RWPE2 (cell line): ENCODE measurements at regions not wholly inside any gene's neighbourhood (a gene's known extent, or its start where the extent isn't known, plus 50 kb on each side); places are given as distances from the start of the nearest gene placed in this dataset.

Experiments used
- ATAC-seq: fragments of 200-7000 bp; cut with Tn5 transposase; 3 replicates; pipeline ENCODE4 v1.9.1; 2021; ENCODE audit warnings: low read depth
- DNase-seq: peaks from one replicate; pipeline ENCODE4 v3.0.0-alpha.2; 2020; ENCODE audit warnings: low spot score
- H3K27ac ChIP-seq: fragments of 450-650 bp; 2 replicates; pipeline ENCODE4 v1.5.1; 2017; ENCODE audit warnings: mild to moderate bottlenecking; ENCODE audit not compliant: poor library complexity, severe bottlenecking
- H3K27me3 ChIP-seq: fragments of 250-450 bp; sonication (Bioruptor Pico); 2 replicates; pipeline ENCODE4 v1.5.1; 2021; ENCODE audit warnings: mild to moderate bottlenecking, moderate library complexity; ENCODE audit not compliant: insufficient read depth, poor library complexity, severe bottlenecking
- H3K36me3 ChIP-seq: fragments of 250-450 bp; sonication (Bioruptor Pico); 2 replicates; pipeline ENCODE4 v1.5.1; 2020; ENCODE audit warnings: low read depth, mild to moderate bottlenecking, moderate library complexity
- H3K4me1 ChIP-seq: fragments of 250-450 bp; sonication (Bioruptor Pico); 2 replicates; pipeline ENCODE4 v1.5.1; 2021; ENCODE audit warnings: mild to moderate bottlenecking, moderate library complexity; ENCODE audit not compliant: insufficient read depth, poor library complexity, severe bottlenecking
- H3K4me3 ChIP-seq: fragments of 250-450 bp; sonication (Bioruptor Pico); 2 replicates; pipeline ENCODE4 v1.5.1; 2021; ENCODE audit warnings: mild to moderate bottlenecking, moderate library complexity; ENCODE audit not compliant: severe bottlenecking
- H3K9me3 ChIP-seq: fragments of 250-450 bp; sonication (Bioruptor Pico); 2 replicates; pipeline ENCODE4 v1.5.1; 2021; ENCODE audit warnings: mild to moderate bottlenecking, moderate library complexity; ENCODE audit not compliant: severe bottlenecking
- CTCF ChIP-seq: fragments of 450-650 bp; IDR thresholded peaks from one replicate; pipeline ENCODE4 v1.5.1; 2017; ENCODE audit warnings: mild to moderate bottlenecking, moderate library complexity; ENCODE audit not compliant: poor library complexity, severe bottlenecking

GRCh38 chr12:76192416-76192815, 107.9 kb upstream of the NAP1L1 start:
- Histone ChIP-seq H3K9me3 (no peaks in the 10 kb centered on the region), H3K4me3 (no peak overlapping the region), H3K4me1 (no peaks in the 10 kb centered on the region), H3K36me3 (no peaks in the 10 kb centered on the region), H3K27ac (no peak overlapping the region), H3K27me3 (no peaks in the 10 kb centered on the region)
- DNase-seq (no peak), ATAC-seq (no peak)
- TF ChIP-seq CTCF: no peak

GRCh38 chr12:76190299-76190698, 105.8 kb upstream of the NAP1L1 start:
- H3K27me3 ChIP-seq: no peaks in the 10 kb centered on the region
- H3K9me3 ChIP-seq: no peaks in the 10 kb centered on the region
- DNase-seq (no peak), ATAC-seq (peak; percentile 58; the same call in 2 of the 3 replicates)
- H3K4me1 ChIP-seq: no peaks in the 10 kb centered on the region
- peak overlapping the region; percentile 13 for H3K27ac ChIP-seq
- H3K4me3 ChIP-seq: no peak overlapping the region
- H3K36me3 ChIP-seq: no peaks in the 10 kb centered on the region
- TF ChIP-seq CTCF: no peak

GRCh38 chr12:76189851-76190250, 105.4 kb upstream of the NAP1L1 start:
- no peak for ATAC-seq
- Histone ChIP-seq H3K4me3 (no peak overlapping the region), H3K27ac (peak overlapping the region; percentile 13), H3K9me3 (no peaks in the 10 kb centered on the region), H3K4me1 (no peaks in the 10 kb centered on the region), H3K36me3 (no peaks in the 10 kb centered on the region), H3K27me3 (no peaks in the 10 kb centered on the region)
- TF ChIP-seq CTCF: no peak
- DNase-seq: no peak

- no peak for TF ChIP-seq CTCF
- Histone ChIP-seq H3K4me1 (peaks cover 16% of the 10 kb centered on the region), H3K4me3 (no peak overlapping the region), H3K9me3 (no peaks in the 10 kb centered on the region), H3K27me3 (no peaks in the 10 kb centered on the region), H3K27ac (no peak overlapping the region), H3K36me3 (no peaks in the 10 kb centered on the region)
- no peak for ATAC-seq
- DNase-seq: no peak
Measured at GRCh38 chr12:76187177-76187576, 102.7 kb upstream of the NAP1L1 start.

GRCh38 chr12:76186131-76186906, 101.8 kb upstream of the NAP1L1 start:
- no peak overlapping the region for H3K4me3 ChIP-seq
- no peak for ATAC-seq
- peaks cover 16% of the 10 kb centered on the region for H3K4me1 ChIP-seq
- no peaks in the 10 kb centered on the region for H3K9me3 ChIP-seq
- no peaks in the 10 kb centered on the region for H3K27me3 ChIP-seq
- TF ChIP-seq CTCF: no peak
- H3K27ac ChIP-seq: no peak overlapping the region
- no peak for DNase-seq
- no peaks in the 10 kb centered on the region for H3K36me3 ChIP-seq
